ENCODE measurements at regions not wholly inside any gene's neighbourhood (a gene's known extent, or its start where the extent isn't known, plus 50 kb on each side); places are given as distances from the start of the nearest gene placed in this dataset.

GRCh38 chr3:176932433-176932832 is 264.8 kb downstream of the TBL1XR1 start:
- DNase-seq (ENCODE audit: low read depth in 2 of 2), result no peak

DNA sequence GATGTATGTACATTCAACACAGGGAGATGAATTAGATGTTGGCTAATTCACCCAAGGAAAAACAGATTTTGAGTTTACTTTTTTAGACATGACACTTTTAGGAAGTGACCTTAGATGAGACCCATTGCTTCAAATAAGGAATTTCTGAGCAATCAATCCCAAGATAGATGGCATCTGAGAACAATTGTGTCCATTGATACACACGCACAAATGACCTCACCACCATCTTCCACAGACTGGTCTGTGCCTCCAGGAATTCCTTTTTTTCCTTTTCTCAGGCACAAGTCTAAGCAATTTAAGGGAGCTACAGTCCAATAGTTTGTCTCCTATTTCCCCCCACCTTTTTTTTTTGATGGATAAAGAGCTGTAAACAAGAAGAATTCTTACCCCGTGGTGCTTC is 265.3 kb downstream of the TBL1XR1 start:
- no peak for DNase-seq (ENCODE audit: low read depth in 2 of 2)

DNA sequence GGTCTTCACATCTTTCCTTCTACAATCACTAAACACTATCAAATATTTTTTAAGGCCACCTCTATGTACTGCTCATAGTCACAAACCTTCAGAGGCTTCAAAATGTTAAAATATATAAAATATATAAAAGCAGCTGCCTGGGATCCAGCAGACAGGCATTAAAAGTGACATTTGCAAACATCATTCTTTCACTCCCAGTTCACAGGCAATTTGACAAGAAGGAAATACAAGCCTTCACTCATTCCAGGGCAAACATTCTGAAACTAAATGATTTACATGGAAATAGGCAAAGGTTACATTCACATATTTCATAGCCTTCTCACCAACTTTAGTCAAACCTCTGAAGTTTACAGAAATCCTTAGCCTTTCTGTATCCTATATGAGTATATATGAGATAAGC is 266.3 kb downstream of the TBL1XR1 start:
- no peak for DNase-seq (ENCODE audit: low read depth in 2 of 2)

DNA sequence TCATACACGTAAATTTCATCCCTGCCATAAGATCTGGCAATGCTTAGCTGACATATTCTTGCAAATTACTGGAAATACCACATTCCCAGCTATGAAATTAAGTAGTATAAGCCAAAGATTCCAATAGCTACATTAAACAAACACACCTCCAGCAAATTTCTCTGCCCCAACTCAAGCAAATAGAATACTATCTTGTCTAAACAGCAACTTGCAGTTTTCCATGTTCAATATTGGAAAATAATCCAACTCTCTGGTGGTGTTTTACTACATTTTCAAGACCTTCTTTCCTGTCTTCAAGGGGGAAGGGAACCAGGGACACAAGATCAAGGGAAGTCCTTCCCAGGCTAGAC is 268.7 kb downstream of the TBL1XR1 start:
- no peak for DNase-seq (ENCODE audit: low read depth in 2 of 2)

- no peak for DNase-seq (ENCODE audit: low read depth in 2 of 2)
Measured at GRCh38 chr3:176927706-176928581, 269.3 kb downstream of the TBL1XR1 start.

GRCh38 chr3:176927280-176927679 is 270.0 kb downstream of the TBL1XR1 start:
- no peak for DNase-seq (ENCODE audit: low read depth in 2 of 2)

DNA sequence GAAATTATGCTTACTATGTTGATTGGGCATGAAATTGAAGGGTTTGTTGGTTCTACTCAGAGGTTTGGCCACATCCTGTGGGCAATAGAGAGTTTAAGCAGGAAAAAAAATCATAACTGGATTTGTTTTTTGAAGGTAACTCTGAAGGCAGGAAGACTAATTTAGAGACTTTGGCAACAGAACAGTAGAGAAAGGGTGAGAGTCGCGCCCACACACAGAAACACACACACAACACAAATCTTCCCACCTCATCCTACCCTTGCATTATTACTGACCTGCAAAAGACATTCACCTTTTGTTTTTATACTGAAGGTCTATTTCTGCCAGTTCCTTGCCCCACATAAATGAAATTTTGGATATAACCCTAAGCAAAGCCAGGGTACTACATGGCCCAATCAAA is 270.6 kb downstream of the TBL1XR1 start:
- DNase-seq (ENCODE audit: low read depth in 2 of 2), result no peak

GRCh38 chr3:176926034-176926433 is 271.2 kb downstream of the TBL1XR1 start:
- no peak for DNase-seq (ENCODE audit: low read depth in 2 of 2)

DNA sequence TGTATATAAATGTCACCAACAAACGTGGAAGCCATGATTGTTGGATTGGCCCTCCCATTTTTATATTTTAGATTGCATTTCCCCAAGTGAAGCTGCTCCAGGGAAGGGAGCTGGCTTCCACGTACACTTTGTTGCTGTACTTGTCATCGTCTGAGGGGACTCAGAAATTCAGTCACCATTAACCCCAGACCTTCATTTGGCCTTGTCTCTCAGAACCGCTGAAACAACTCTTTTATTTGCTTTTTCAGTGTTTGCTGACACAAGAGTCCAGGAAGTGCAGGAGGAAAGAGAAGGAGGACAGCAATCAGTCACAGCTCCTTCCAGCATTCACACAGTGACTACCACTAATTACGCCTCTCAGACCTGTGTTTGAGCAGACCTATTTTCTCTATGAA is 276.5 kb downstream of the TBL1XR1 start:
- peak; percentile 1 to 64 for DNase-seq (ENCODE audit: low read depth in 2 of 2)

DNA sequence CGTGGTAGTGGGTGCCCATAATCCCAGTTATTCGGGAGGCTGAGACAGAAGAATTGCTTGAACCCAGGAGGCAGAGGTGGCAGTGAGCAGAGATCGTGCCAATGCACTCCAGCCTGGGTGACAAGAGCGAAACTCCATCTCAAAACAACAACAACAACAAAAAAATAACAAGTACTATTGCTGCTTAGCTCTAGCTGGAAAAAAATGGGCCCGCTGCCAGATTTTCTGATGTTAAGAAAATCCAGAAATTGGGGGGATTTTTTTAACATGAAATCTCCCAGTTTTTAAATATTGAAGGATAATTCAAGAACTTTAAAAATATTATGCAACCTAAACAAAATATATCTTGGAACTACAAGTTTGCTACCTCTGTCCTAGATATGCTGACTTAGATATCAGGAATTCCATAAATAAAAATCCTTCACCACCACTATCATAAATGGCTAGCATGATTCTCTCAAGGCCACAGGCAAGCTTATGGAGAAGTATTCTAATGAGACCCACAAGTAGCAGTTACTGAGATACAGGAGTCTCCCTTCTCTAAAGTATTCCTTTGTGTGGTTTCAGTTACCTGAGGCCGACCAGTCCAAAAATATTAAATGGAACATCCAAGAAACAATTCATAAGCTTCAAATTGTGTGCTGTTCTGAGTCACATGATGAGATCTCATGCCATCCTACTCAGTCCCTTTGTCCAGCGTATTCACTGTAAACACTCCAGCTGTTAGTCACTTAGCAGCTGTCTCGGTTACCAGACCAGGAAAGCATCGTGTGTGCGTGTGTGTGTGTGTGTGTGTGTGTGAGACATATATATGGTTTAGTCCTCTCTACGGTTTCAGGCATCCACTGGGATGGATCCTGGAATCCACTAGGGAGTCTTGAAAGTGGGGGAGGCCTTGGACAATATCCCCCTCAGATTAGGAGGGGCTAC is 277.2 kb downstream of the TBL1XR1 start:
- peak; percentile 7 to 80 for DNase-seq (ENCODE audit: low read depth in 2 of 2)

DNA sequence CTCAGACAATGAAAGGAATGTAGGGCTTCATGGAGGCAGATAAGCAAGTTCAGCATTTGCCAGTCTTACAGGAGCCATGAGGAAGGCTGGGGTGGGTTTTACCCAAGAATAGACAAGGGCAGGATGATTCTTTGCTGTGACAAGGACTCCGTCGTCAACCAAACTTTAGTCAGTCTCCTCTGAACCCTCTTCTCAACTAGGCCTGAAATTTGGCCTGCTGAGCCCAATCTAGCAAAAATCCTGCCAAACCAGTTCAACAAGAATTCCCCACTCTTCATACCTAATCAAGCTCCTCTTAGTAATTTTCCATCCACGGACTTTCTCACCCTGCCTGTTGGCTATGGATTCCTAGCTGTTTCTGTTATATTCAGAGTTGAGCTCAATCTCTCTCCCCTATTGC is 280.5 kb downstream of the TBL1XR1 start:
- no peak for DNase-seq (ENCODE audit: low read depth in 2 of 2)

- DNase-seq (ENCODE audit: low read depth in 2 of 2), result peak in 1 of 2 donors; percentile 3
Measured at GRCh38 chr3:176914764-176915163, 282.5 kb downstream of the TBL1XR1 start.

GRCh38 chr3:176911579-176911978 is 285.7 kb downstream of the TBL1XR1 start:
- no peak for DNase-seq (ENCODE audit: low read depth in 2 of 2)

DNA sequence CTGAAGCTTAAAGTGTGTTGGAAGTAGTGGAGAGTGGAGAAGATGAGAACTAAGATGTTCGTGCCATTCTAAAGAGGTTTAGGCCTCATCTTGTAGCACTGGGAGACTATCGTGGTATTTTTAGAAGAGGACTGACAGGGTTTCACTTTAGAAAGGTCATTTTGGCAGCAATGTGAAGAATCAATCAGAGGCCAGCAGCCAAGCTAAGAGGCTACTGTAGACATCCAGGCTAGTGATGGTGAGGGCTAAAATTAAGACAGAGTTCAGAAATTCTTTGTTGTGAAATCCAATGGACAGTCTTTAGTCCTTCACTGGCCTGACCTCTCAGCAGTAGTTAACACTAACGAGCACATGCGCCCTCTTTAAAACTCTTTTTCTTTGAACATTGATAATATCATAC is 288.2 kb downstream of the TBL1XR1 start:
- no peak for DNase-seq (ENCODE audit: low read depth in 2 of 2)

DNA sequence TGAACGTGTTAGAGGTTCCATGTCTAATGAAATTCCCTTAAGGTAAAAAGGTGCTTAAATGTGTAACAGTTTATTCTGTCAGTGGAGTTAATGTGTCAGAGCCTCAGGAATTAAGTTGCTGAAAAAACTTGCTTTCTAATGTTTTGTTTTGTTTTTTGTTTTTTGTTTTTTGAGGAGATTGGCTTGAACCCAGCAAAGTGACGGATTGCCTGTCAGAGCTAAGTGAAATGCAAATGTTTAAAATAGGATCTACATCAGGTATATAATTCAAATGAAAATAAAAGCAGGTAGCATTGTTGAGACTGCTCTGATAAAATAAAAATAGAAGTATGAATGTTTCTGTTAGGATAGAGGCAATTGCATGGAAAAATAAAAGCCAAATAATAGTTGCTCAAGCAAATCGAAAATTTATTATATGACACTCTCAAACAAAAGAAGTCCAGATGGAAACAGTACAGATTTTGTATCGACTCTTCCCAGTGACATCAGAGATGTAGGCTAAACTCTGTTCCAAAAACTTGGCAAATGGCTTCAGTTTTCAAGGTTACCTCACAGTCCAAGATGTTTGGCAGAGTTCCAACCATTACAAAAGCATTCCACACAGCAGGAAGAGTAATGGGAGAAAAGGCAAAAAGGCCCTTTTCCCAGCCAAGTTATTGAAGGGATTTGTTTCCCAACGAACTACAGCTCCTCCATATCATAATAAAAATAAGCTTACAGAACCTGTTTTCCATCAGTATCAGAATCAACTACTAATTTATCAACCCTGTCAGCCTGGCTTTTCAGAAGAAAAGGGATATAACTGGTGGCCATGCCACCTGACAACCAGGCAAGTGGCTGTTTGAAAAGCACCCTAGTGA is 291.0 kb downstream of the TBL1XR1 start:
- DNase-seq (ENCODE audit: low read depth in 2 of 2), result peak; percentile 80 to 81

DNA sequence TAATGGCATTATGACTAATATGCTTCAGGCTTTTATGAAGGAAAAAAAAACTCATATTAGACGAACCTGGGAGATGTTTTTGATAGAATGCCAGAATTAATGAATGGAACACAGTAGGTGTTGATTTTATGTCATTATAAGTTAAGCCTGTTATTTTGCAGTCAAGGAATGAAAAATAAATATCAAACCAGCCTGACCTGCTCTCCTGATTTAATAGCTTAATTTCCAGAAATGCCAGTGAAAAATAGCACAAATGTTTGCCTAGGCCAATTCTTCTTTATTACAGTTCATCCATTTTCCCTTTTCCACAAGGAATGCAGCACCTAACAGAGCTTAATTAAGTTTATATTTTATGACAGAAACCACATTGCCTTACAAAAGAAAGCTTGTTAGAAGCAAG is 292.0 kb downstream of the TBL1XR1 start:
- no peak for DNase-seq (ENCODE audit: low read depth in 2 of 2)

GRCh38 chr3:176904506-176904905 is 292.8 kb downstream of the TBL1XR1 start:
- DNase-seq (ENCODE audit: low read depth in 2 of 2), result peak in 1 of 2 donors; percentile 3

- DNase-seq (ENCODE audit: low read depth in 2 of 2), result no peak
Measured at GRCh38 chr3:176896640-176897039, 300.6 kb downstream of the TBL1XR1 start.

GRCh38 chr3:176896165-176896564 is 301.1 kb downstream of the TBL1XR1 start:
- DNase-seq (ENCODE audit: low read depth in 2 of 2), result no peak

- no peak for DNase-seq (ENCODE audit: low read depth in 2 of 2)
Measured at GRCh38 chr3:176879710-176880109, 317.6 kb downstream of the TBL1XR1 start.

- no peak for DNase-seq (ENCODE audit: low read depth in 2 of 2)
Measured at GRCh38 chr3:176873261-176873660, 324.0 kb downstream of the TBL1XR1 start.
